PC-3 (cell line): ENCODE measurements at regions not wholly inside any gene's neighbourhood (a gene's known extent, or its start where the extent isn't known, plus 50 kb on each side); places are given as distances from the start of the nearest gene placed in this dataset.

Experiments used
- ATAC-seq: fragments of 200-7000 bp; cut with Tn5 transposase; 2 replicates; pipeline ENCODE4 v1.9.1; 2020; ENCODE audit warnings: mild to moderate bottlenecking, moderate library complexity
- BruUV-seq: library from RNA; stranded (reverse); fragments of 400-500 nt; replicated peaks from 2 replicates; lab custom pipeline; 2021; lab: Mats Ljungman, UMichigan
- CTCF ChIA-PET: fragments of 300-600 bp; sonication (Branson Sonifier 250); formaldehyde crosslinking; loops from one replicate; lab custom pipeline; 2022; ENCODE audit warnings: antibody characterized with exemption; lab: Charles Lee
- POLR2A ChIA-PET: fragments of 300-600 bp; sonication (Branson Sonifier 250); formaldehyde crosslinking; loops from one replicate; lab custom pipeline; 2022; ENCODE audit warnings: antibody characterized with exemption; ENCODE audit not compliant: unreplicated experiment; lab: Charles Lee
- DNase-seq: peaks from one replicate; pipeline ENCODE4 v3.0.0-alpha.2; 2015
- H2AFZ ChIP-seq: fragments of 300-600 bp; sonication (generic); 2 replicates; pipeline ENCODE4 v1.6.0; 2016; ENCODE audit warnings: antibody characterized with exemption, low read length
- H3F3A ChIP-seq: fragments of 300-600 bp; sonication (generic); one replicate; pipeline ENCODE4 v1.6.0; 2017; ENCODE audit warnings: antibody characterized with exemption, low read length, control low read depth, mild to moderate bottlenecking; ENCODE audit not compliant: unreplicated experiment
- H3K27ac ChIP-seq: fragments of 300-600 bp; sonication (generic); 2 replicates; pipeline ENCODE4 v1.5.1; 2016; ENCODE audit warnings: mild to moderate bottlenecking, low read length
- H3K27me3 ChIP-seq: fragments of 300-600 bp; sonication (generic); 2 replicates; pipeline ENCODE4 v1.6.1; 2016; ENCODE audit warnings: low read length, mixed read lengths
- H3K36me3 ChIP-seq: fragments of 300-600 bp; sonication (generic); 2 replicates; pipeline ENCODE4 v1.6.1; 2016; ENCODE audit warnings: low read depth, mixed run types, low read length, mixed read lengths
- H3K4me1 ChIP-seq: fragments of 300-600 bp; sonication (generic); 2 replicates; pipeline ENCODE4 v1.5.1; 2016; ENCODE audit warnings: low read length; ENCODE audit not compliant: insufficient read depth
- H3K4me2 ChIP-seq: fragments of 300-600 bp; sonication (generic); 2 replicates; pipeline ENCODE4 v1.6.0; 2016; ENCODE audit warnings: low read length
- H3K4me3 ChIP-seq: fragments of 300-600 bp; sonication (generic); 2 replicates; pipeline ENCODE4 v1.5.1; 2016; ENCODE audit warnings: mild to moderate bottlenecking, low read length, mixed read lengths
- H3K79me2 ChIP-seq: fragments of 300-600 bp; sonication (generic); 2 replicates; pipeline ENCODE4 v1.6.1; 2017; ENCODE audit warnings: low read length, mixed read lengths
- H3K9ac ChIP-seq: fragments of 300-600 bp; sonication (generic); 2 replicates; pipeline ENCODE4 v1.6.0; 2016; ENCODE audit warnings: mild to moderate bottlenecking, low read length
- H3K9me2 ChIP-seq: fragments of 300-600 bp; sonication (generic); replicated peaks from 2 replicates; pipeline ENCODE4 v1.6.1; 2016; ENCODE audit warnings: mixed run types, low read length, mixed read lengths
- H3K9me3 ChIP-seq: fragments of 300-600 bp; sonication (generic); 2 replicates; pipeline ENCODE4 v1.6.1; 2016; ENCODE audit warnings: low read length, mixed read lengths
- H4K20me1 ChIP-seq: fragments of 300-600 bp; sonication (generic); 2 replicates; pipeline ENCODE4 v1.6.1; 2016; ENCODE audit warnings: low read length, mixed read lengths
- EZH2 ChIP-seq: fragments of 300-600 bp; sonication (generic); IDR thresholded peaks from one replicate; pipeline ENCODE4 v1.6.1; 2017; ENCODE audit warnings: antibody characterized with exemption, mild to moderate bottlenecking, low read length; ENCODE audit not compliant: unreplicated experiment
- EZH2phosphoT487 ChIP-seq: fragments of 300-600 bp; sonication (generic); IDR thresholded peaks from 2 replicates; pipeline ENCODE4 v1.6.1; 2018; ENCODE audit warnings: mild to moderate bottlenecking, antibody characterized with exemption, low read length, borderline replicate concordance
- intact Hi-C: fragments of 100-400 bp; cut with micrococcal nuclease; formaldehyde crosslinking; loops from 2 replicates; pipeline ENCODE4 v1.9.0; 2023
- TF ChIP-seq, protein P1 (sequence below): fragments of 300-600 bp; sonication (generic); conservative IDR thresholded peaks from 2 replicates; pipeline ENCODE4 v1.5.1; 2017; ENCODE audit warnings: antibody characterized with exemption, low read depth, mild to moderate bottlenecking, low read length

DNA sequence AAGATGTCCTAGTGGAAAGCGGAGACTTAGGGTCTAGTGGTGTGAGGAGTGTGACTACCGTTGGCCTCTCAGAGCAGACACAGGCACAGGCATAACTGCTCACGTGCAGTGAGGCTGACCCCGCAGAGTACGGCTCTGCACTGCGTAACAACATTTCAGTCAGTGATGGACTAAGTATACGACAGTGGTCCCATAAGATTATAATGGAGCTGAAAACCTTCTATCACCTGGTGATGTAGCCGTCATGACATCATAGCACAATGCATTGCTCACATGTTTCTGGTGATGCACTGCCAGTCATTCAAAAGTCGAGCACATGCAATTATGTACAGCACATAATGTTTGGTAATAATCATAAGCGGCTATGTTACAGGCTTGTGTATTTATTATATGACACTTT, 179.6 kb downstream of the VAPA start:
- TF ChIP-seq EZH2phosphoT487 (no peak), EZH2 (no peak)
- TF ChIP-seq, protein P1, sequence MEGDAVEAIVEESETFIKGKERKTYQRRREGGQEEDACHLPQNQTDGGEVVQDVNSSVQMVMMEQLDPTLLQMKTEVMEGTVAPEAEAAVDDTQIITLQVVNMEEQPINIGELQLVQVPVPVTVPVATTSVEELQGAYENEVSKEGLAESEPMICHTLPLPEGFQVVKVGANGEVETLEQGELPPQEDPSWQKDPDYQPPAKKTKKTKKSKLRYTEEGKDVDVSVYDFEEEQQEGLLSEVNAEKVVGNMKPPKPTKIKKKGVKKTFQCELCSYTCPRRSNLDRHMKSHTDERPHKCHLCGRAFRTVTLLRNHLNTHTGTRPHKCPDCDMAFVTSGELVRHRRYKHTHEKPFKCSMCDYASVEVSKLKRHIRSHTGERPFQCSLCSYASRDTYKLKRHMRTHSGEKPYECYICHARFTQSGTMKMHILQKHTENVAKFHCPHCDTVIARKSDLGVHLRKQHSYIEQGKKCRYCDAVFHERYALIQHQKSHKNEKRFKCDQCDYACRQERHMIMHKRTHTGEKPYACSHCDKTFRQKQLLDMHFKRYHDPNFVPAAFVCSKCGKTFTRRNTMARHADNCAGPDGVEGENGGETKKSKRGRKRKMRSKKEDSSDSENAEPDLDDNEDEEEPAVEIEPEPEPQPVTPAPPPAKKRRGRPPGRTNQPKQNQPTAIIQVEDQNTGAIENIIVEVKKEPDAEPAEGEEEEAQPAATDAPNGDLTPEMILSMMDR: no peak
- Histone ChIP-seq H3K4me3 (no peak overlapping the region), H3K4me1 (peaks cover 4% of the 10 kb centered on the region; the same call in 1 of the 2 replicates), H3K4me2 (no peak overlapping the region), H3F3A (no peaks in the 10 kb centered on the region), H3K27me3 (peaks cover 39% of the 10 kb centered on the region), H3K9me3 (no peaks in the 10 kb centered on the region), H3K79me2 (no peaks in the 10 kb centered on the region), H3K36me3 (no peaks in the 10 kb centered on the region), H3K9ac (no peak overlapping the region), H4K20me1 (no peaks in the 10 kb centered on the region), H3K27ac (no peak overlapping the region), H3K9me2 (no peaks in the 10 kb centered on the region), H2AFZ (no peak overlapping the region)
- CTCF ChIA-PET: no interaction called here
- BruUV-seq: no TSS peak
- POLR2A ChIA-PET: no interaction called here
- ATAC-seq (no peak), DNase-seq (no peak)
- intact Hi-C loops: no loop called here

DNA sequence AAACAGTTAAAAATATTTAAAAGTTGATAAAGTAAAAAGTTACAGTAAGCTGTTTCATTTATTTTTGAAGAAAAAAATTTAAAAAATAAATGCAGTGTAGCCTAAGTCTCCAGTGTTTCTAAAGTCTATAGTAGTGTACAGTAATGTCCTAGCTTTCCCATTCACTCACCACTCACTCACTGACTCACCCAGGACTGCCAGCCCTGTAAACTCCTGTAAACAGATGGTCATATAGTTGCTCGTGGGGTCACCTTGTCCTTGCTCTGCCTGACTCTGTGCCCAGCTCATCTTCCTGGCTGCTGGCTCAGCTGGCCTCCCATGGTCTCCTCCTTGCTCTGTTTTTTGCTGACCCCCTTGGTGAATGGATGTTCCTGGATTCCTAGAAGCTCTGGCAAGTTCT, 180.3 kb downstream of the VAPA start:
- no peak overlapping the region for H2AFZ ChIP-seq
- DNase-seq: peak; percentile 23
- intact Hi-C loops: no loop called here
- no peaks in the 10 kb centered on the region for H3F3A ChIP-seq
- no peaks in the 10 kb centered on the region for H3K9me3 ChIP-seq
- no peak overlapping the region for H3K9ac ChIP-seq
- TF ChIP-seq, protein P1: no peak
- BruUV-seq: no TSS peak
- no peak overlapping the region for H3K4me3 ChIP-seq
- H3K9me2 ChIP-seq: no peaks in the 10 kb centered on the region
- no peaks in the 10 kb centered on the region for H3K79me2 ChIP-seq
- ChIA-PET CTCF (no interaction called here), POLR2A (no interaction called here)
- H3K36me3 ChIP-seq: no peaks in the 10 kb centered on the region
- no peak overlapping the region for H3K4me2 ChIP-seq
- H3K4me1 ChIP-seq: peaks cover 4% of the 10 kb centered on the region; the same call in 1 of the 2 replicates
- no peak for ATAC-seq
- no peaks in the 10 kb centered on the region for H4K20me1 ChIP-seq
- no peak overlapping the region for H3K27ac ChIP-seq
- peaks cover 33% of the 10 kb centered on the region for H3K27me3 ChIP-seq

DNA sequence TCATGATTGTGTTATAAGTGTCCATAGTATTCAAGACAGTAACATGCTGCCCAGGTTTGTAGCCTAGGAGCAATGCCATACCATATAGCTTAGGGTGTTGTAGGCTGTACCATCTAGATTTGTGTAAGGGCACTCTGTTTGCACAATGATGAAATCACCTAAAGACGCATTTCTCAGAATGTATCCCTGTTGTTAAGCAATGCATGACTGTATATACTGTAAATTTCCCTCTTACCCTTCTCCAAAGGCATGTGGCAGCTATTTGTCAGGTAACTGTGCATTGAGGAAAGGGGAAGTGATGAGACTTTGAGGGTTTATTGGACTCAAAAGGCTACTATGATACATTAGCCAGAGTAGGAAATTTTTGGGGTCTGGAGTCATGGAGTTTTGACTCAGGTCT, 180.8 kb downstream of the VAPA start:
- H3K4me2 ChIP-seq: no peak overlapping the region
- H2AFZ ChIP-seq: no peak overlapping the region
- H3K9me3 ChIP-seq: no peaks in the 10 kb centered on the region
- peaks cover 4% of the 10 kb centered on the region; the same call in 1 of the 2 replicates for H3K4me1 ChIP-seq
- H3K4me3 ChIP-seq: no peak overlapping the region
- intact Hi-C loops: no loop called here
- H3K27ac ChIP-seq: no peak overlapping the region
- BruUV-seq: no TSS peak
- DNase-seq (peak; percentile 55), ATAC-seq (0 out of 2 replicates have a peak, but pooled peaks have one; percentile 20)
- H3K9me2 ChIP-seq: no peaks in the 10 kb centered on the region
- H3K36me3 ChIP-seq: no peaks in the 10 kb centered on the region
- TF ChIP-seq, protein P1: no peak
- TF ChIP-seq EZH2phosphoT487: no peak
- no peak for TF ChIP-seq EZH2
- H3K9ac ChIP-seq: no peak overlapping the region
- no peaks in the 10 kb centered on the region for H4K20me1 ChIP-seq
- peaks cover 32% of the 10 kb centered on the region for H3K27me3 ChIP-seq
- POLR2A ChIA-PET: no interaction called here
- no peaks in the 10 kb centered on the region for H3K79me2 ChIP-seq
- H3F3A ChIP-seq: no peaks in the 10 kb centered on the region
- CTCF ChIA-PET: no interaction called here
